Vagina (tissue), 2 donors: ENCODE measurements at regions not wholly inside any gene's neighbourhood (a gene's known extent, or its start where the extent isn't known, plus 50 kb on each side); places are given as distances from the start of the nearest gene placed in this dataset.

Experiments
- CTCF ChIP-seq, 3 experiments: fragments of 450-650 bp in 2 of 3; fragments of 200-600 bp in 1 of 3; sonication (generic) in 1 of 3; IDR thresholded peaks; one replicate each; pipeline ENCODE4 v1.5.1; 2017 to 2019; ENCODE audit warnings: antibody characterized with exemption in 3 of 3, mild to moderate bottlenecking in 2 of 3, moderate library complexity in 2 of 3
- POLR2A ChIP-seq, 2 donors: fragments of 450-650 bp; IDR thresholded peaks; one replicate each; pipeline ENCODE4 v1.6.1; 2017; ENCODE audit warnings: antibody characterized with exemption in 2 of 2, mild to moderate bottlenecking in 2 of 2, moderate library complexity in 2 of 2
- POLR2AphosphoS5 ChIP-seq, 2 donors: sonication (generic); formaldehyde crosslinking; IDR thresholded peaks; one replicate each; pipeline ENCODE4 v1.9.0; 2017; ENCODE audit warnings: antibody characterized with exemption in 2 of 2, mild to moderate bottlenecking in 2 of 2, low read depth in 1 of 2; ENCODE audit not compliant: insufficient read depth in 1 of 2

DNA sequence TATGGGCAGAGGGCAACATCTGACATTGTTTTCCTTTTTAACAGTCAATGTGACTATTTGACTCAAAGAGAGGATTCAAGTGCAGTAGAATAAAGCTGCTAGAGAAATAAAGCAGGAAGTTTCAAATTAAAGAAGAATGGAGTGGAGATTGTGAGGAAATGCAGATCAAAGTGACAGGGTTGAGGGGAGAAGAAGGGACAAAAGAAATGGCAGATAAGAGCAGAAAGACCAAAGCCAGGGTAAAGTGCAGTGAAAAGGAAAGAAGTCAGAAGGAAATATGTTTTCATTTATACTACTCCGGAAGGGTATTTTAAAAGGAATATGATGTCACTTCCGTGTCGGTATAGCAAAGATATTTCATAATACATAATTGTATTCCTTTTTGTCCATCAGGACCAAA lies 297.5 kb upstream of the CRIM1 start:
- TF ChIP-seq CTCF (IDR thresholded peaks at IDR 0.05): no peak
- TF ChIP-seq POLR2AphosphoS5 (IDR thresholded peaks at IDR 0.05; ENCODE audit: insufficient read depth in 1 of 2, low read depth in 1 of 2): no peak
- TF ChIP-seq POLR2A (IDR thresholded peaks at IDR 0.05): no peak
